NCI-H187 treated with DMSO at 0.1 percent for 48 hours (cell line): ENCODE measurements at regions not wholly inside any gene's neighbourhood (a gene's known extent, or its start where the extent isn't known, plus 50 kb on each side); places are given as distances from the start of the nearest gene placed in this dataset.

Source experiments
- DNase-seq: peaks from one replicate; lab custom pipeline; 2025; lab: John Stamatoyannopoulos, UW

GRCh38 chr12:127749416-127749815 is 517.6 kb upstream of the TMEM132C start:
- no peak for DNase-seq

GRCh38 chr12:127750076-127750840 is 516.7 kb upstream of the TMEM132C start:
- DNase-seq = no peak

GRCh38 chr12:127752802-127753201 is 514.2 kb upstream of the TMEM132C start:
- no peak for DNase-seq

- DNase-seq = no peak
Measured at GRCh38 chr12:127760357-127760756, 506.6 kb upstream of the TMEM132C start.

- DNase-seq = no peak
Measured at GRCh38 chr12:127760996-127761395, 506.0 kb upstream of the TMEM132C start.

- no peak for DNase-seq
Measured at GRCh38 chr12:127761880-127762279, 505.1 kb upstream of the TMEM132C start.

DNA sequence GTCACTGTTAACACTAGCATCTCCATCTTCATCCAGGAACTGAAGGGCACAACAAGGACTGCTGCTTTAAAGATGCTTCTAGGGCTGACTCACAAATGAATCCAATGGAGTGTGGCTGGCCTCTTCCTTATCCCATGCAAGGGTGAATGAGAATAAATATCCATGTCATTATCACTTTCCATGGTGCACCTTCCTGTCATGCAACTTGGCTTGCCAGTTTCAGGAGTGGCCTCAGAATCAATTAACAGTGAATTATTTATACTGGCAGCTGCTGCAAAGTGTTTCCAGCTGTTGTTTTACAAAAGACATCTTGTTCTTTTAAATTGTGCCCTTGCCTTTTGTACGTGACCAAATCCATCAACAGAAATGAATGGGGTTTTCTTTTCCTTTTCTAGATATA is 499.3 kb upstream of the TMEM132C start:
- no peak for DNase-seq

- DNase-seq = no peak
Measured at GRCh38 chr12:127770118-127770517, 496.9 kb upstream of the TMEM132C start.

DNA sequence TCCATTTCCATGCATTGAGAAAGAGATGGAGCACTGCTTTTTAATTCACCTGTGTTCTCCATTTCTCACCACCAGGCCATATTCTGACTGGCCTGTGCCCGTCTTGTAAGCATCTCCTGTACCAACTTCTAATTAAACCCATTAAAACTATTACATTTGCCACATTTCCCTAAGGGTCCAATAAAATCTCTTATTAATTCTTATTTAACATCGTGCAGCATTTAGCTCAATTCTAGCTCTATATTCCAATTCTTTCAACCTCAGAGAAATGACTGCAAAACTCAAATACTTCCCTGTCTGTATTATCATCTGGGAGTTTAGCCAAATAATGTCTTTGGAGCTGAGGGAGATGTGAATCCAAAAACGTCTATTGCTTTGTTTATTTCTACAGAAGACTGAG is 495.4 kb upstream of the TMEM132C start:
- no peak for DNase-seq

DNA sequence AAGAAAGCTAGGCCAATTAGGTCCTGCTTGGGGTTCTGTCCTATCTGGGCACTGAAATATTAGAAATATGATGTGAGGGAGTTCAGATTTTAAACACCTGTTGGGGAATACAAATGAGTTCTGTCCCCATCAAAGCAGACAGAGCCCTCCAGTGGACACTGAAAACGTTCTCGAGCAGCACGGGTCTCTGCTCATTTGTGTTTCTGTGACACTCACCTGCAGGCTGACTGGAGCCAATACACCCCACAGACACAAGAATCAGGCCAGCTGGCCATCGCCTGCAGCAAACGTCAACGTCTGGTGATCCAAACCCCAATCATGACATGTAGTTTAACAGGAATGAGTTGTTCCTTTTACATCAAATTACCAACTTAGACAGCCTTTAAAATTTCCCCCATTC is 493.4 kb upstream of the TMEM132C start:
- DNase-seq = no peak

- DNase-seq = no peak
Measured at GRCh38 chr12:127774828-127775227, 492.1 kb upstream of the TMEM132C start.

DNA sequence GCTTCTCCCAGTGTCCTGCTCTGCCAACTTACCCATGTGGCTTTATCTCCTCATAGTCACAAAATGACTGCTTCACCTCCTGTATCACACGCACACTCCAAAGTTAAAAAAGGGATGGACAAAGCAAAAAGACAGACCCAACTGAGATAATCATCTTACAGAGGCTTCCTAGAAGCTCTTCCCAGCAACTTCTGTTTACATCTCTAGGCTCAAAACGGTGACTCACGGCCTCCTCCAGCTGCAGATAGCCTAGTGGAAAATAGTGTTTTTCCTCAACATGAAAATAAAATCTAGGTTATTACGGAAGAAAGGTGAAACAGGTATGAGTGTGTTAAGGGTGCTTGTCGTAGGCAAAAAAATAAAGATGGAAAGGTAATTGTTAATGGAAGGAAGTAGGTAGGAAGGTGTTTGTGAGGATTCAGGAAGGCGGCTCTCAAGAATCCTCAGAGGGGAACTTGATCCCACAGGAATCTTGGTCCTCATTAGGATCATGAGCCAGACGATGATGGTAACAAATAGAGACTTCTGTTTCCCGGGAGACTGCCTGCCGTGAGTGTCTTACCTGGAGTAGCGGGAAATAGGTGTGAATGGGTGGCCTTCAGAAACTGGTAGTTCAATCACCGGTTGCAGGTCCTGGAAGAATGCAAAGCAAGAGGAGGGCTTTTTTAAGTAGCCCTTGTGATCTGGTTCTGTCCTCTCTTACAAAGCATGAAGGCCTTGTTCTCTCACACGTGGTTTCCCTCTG is 487.5 kb upstream of the TMEM132C start:
- no peak for DNase-seq

DNA sequence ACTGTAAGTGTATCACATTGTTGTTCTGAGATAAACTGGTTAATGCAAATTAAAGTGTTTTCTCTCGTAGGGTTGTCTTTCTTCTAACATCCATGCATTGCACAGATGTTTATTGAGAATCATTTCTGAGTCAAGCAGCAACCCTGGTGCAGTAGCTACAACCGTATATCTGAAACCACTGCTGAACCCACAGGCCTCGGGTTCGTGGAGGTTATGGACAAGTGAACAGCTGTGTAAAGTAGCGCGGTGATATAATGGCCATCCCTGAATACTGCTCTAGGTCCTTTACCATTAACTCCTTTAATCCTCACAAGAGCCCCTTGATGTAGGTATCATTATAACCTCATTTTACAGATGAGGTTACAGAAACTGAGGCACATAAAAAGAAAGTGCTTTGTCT is 486.1 kb upstream of the TMEM132C start:
- no peak for DNase-seq

- no peak for DNase-seq
Measured at GRCh38 chr12:127781336-127781735, 485.6 kb upstream of the TMEM132C start.

GRCh38 chr12:127785540-127785939 is 481.4 kb upstream of the TMEM132C start:
- DNase-seq = no peak

- DNase-seq = no peak
Measured at GRCh38 chr12:127785986-127786590, 480.9 kb upstream of the TMEM132C start.

GRCh38 chr12:127787544-127787943 is 479.4 kb upstream of the TMEM132C start:
- no peak for DNase-seq

GRCh38 chr12:127790376-127790775 is 476.6 kb upstream of the TMEM132C start:
- DNase-seq = no peak

DNA sequence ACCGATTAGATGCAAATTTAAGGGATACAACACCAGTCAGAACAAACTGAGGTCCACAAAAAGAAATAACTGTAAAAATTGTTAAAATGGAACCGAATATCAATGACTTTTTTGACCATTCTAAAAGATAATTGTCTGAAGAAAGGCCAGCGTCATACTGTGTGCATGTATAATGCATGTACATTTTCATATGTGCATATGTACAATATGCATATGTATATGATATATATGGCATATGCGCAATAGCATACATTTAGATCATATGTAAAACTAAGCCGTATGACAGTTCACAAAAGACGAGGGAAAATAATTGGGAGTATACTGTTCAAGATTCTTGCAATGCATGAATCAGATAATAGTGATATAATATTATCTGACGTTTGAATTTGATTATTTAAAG is 475.8 kb upstream of the TMEM132C start:
- DNase-seq = no peak

- no peak for DNase-seq
Measured at GRCh38 chr12:127797918-127798317, 469.1 kb upstream of the TMEM132C start.

- DNase-seq = no peak
Measured at GRCh38 chr12:127802271-127802670, 464.7 kb upstream of the TMEM132C start.

DNA sequence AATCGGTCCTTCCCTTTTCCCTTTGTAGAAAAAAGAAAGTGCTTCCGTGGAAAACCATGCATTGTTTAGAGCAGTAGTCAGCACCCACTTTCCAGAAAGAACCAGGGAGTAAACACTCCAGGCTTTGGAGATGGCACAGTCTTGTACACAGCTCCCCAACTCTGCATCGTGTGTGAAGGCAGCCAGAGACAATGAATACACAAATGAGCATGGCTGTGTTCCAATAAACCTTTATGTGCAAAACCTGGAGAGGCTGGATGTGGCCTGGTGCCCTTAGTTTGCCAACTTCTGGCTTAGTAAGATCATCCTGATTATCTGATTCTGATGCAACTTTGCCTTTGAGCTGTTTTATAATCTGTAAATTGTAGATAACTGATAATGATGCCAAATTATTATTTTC is 463.4 kb upstream of the TMEM132C start:
- DNase-seq = no peak

DNA sequence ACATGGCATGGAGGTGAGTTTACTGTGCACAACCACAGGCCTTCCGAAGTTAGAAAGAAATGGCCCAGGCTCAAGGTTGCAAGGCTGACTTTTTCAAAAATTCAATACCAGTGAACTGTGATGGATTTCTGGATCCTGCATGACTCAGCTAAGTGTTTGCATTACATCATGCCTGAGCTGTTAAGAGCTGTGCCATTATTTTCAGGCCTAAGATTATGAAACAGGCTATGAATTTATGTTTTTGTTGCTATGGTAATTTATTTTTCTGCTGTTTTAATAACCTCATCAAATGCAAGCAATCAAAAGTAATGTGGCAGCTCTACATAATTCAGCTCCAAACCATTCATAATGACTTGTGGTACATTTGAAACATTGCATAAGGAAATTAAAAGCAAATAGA is 457.7 kb upstream of the TMEM132C start:
- no peak for DNase-seq
